Karpas-422 (cell line): ENCODE measurements at regions not wholly inside any gene's neighbourhood (a gene's known extent, or its start where the extent isn't known, plus 50 kb on each side); places are given as distances from the start of the nearest gene placed in this dataset.
"Not testable (repeated sequence)": the region's sequence is repeated elsewhere in the genome, so short reads cannot be mapped to it uniquely, and the experiment has no call there.

ENCODE experiments used
- DNase-seq: peaks from one replicate; pipeline ENCODE4 v3.0.0-alpha.2; 2015
- H2AFZ ChIP-seq: fragments of 200-600 bp; sonication (generic); 2 replicates; pipeline ENCODE4 v1.6.1; 2014; ENCODE audit warnings: antibody characterized with exemption, low read length, mixed read lengths
- H3K27ac ChIP-seq: fragments of 200-600 bp; sonication (generic); 2 replicates; pipeline ENCODE4 v1.5.1; 2014; ENCODE audit warnings: mild to moderate bottlenecking, low read length, moderate library complexity
- H3K27me3 ChIP-seq: fragments of 200-600 bp; sonication (generic); 2 replicates; pipeline ENCODE4 v1.6.1; 2014; ENCODE audit warnings: low read length, mixed read lengths
- H3K36me3 ChIP-seq: fragments of 200-600 bp; sonication (generic); 2 replicates; pipeline ENCODE4 v1.6.1; 2014; ENCODE audit warnings: low read length, mixed read lengths; ENCODE audit not compliant: insufficient read depth
- H3K4me1 ChIP-seq: fragments of 200-600 bp; sonication (generic); 2 replicates; pipeline ENCODE4 v1.6.1; 2014; ENCODE audit warnings: mild to moderate bottlenecking, low read length, mixed read lengths
- H3K4me2 ChIP-seq: fragments of 200-600 bp; sonication (generic); 2 replicates; pipeline ENCODE4 v1.6.1; 2014; ENCODE audit warnings: low read length, low read depth, mild to moderate bottlenecking; ENCODE audit not compliant: poor library complexity, severe bottlenecking
- H3K4me3 ChIP-seq: fragments of 200-600 bp; sonication (generic); 2 replicates; pipeline ENCODE4 v1.5.1; 2014; ENCODE audit warnings: mild to moderate bottlenecking, antibody characterized with exemption, low read length, mixed read lengths
- H3K79me2 ChIP-seq: fragments of 200-600 bp; sonication (generic); 2 replicates; pipeline ENCODE4 v1.6.1; 2014; ENCODE audit warnings: mild to moderate bottlenecking, low read length, mixed read lengths
- H3K9ac ChIP-seq: fragments of 200-600 bp; sonication (generic); 2 replicates; pipeline ENCODE4 v1.6.0; 2014; ENCODE audit warnings: low read length
- H3K9me2 ChIP-seq: fragments of 200-600 bp; sonication (generic), shearing (Covaris generic); replicated peaks from 2 replicates; pipeline ENCODE4 v1.6.0; 2014; ENCODE audit warnings: mild to moderate bottlenecking, low read length, moderate library complexity; ENCODE audit not compliant: insufficient read depth
- H3K9me3 ChIP-seq: fragments of 300-700, 200-600 bp; sonication (generic); 2 replicates; pipeline ENCODE4 v1.6.1; 2014; ENCODE audit warnings: low read length, mixed read lengths
- H4K20me1 ChIP-seq: fragments of 200-600 bp; sonication (generic); 2 replicates; pipeline ENCODE4 v1.6.1; 2014; ENCODE audit warnings: mild to moderate bottlenecking, antibody characterized with exemption, low read length, low read depth; ENCODE audit not compliant: insufficient read depth

DNA sequence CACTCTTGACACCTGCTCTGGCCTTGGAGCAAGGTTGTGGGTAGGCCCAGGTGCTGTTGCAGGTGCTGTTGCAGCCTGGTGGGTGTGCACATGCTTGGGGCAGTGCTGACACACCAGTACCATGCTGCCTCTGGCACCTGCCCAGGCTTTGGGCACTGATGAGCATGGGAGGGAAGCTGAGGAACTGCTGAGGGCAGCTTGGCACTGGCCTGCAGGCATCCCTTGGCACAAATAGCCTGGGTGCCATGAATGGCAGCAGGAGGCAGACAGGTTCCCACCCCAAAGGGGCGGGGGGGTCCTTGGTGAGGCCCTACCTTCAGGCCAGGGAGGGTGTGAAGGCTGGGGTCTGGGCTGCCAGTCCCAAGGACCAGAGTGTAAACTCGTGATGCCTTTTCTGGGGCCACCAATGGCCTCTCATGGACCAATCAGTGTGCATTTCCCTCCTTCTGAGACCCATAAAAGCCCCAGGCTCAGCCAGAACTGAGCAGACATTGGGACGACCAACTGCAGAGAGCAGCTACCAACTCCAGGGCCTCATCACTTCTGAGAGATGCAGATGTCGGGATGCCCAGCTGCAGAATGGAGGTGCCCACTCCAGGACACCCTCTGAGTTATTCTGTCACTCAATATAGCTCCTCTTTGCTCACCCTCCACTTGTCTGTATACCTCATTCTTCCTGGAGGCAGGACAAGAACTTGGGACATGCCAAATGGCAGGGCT lies 547.4 kb downstream of the ZWINT start:
- Histone ChIP-seq H3K27me3 (no peaks in the 10 kb centered on the region), H3K4me3 (no peak overlapping the region), H3K9me2 (no peaks in the 10 kb centered on the region), H3K4me1 (no peaks in the 10 kb centered on the region), H3K9ac (no peak overlapping the region), H3K36me3 (no peaks in the 10 kb centered on the region), H3K27ac (no peak overlapping the region), H2AFZ (no peak overlapping the region), H3K4me2 (no peak overlapping the region), H3K79me2 (no peaks in the 10 kb centered on the region), H3K9me3 (peaks cover 8% of the 10 kb centered on the region), H4K20me1 (no peaks in the 10 kb centered on the region)
- no peak for DNase-seq

DNA sequence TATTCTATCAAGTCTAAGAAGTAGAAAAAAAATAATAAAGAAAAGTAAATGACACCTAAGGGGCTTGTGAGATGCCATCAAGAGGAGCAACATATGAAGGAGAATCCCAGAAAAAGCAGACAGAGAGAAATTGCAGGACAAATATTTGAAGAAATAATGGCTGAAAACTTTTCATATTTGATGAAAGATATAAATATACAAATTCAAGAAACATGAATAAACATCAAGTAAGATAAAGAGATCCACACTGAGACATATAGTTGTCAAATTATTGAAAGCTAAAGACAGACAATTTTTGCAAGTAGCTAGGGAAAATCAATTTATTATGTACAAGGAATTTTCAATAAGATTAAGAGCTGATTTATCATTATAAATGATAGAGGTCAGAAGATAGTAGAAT lies 558.0 kb downstream of the ZWINT start:
- no peak overlapping the region for H3K4me3 ChIP-seq
- peaks cover 13% of the 10 kb centered on the region; the same call in 1 of the 2 replicates for H3K9me3 ChIP-seq
- H3K27me3 ChIP-seq, result no peaks in the 10 kb centered on the region
- no peak overlapping the region for H2AFZ ChIP-seq
- DNase-seq, result no peak
- no peak overlapping the region for H3K4me2 ChIP-seq
- no peaks in the 10 kb centered on the region for H3K79me2 ChIP-seq
- H3K27ac ChIP-seq, result no peak overlapping the region
- H3K9me2 ChIP-seq, result no peaks in the 10 kb centered on the region
- no peaks in the 10 kb centered on the region for H3K36me3 ChIP-seq
- no peaks in the 10 kb centered on the region for H4K20me1 ChIP-seq
- H3K9ac ChIP-seq, result no peak overlapping the region
- no peaks in the 10 kb centered on the region for H3K4me1 ChIP-seq

DNA sequence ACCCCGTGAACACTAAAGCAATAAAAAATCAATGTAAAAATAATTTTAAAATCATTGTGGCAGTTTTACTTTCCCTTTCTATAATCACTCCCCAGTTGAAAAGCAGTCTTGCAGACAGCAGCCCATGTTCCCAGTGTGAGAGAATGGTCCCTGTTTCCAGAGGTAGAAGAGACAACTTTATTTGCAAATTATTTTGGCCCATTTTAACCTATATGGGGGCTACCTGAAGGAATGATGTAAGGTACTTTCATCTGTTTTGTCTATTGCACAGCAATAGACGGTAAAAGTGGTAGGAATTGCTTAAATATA lies 559.8 kb downstream of the ZWINT start:
- H3K4me1 ChIP-seq, result no peaks in the 10 kb centered on the region
- H3K27me3 ChIP-seq, result no peaks in the 10 kb centered on the region
- H3K27ac ChIP-seq, result no peak overlapping the region
- DNase-seq, result no peak
- H3K9ac ChIP-seq, result no peak overlapping the region
- peaks cover 24% of the 10 kb centered on the region; the same call in 1 of the 2 replicates for H3K9me3 ChIP-seq
- H3K4me2 ChIP-seq, result no peak overlapping the region
- no peaks in the 10 kb centered on the region for H3K79me2 ChIP-seq
- no peaks in the 10 kb centered on the region for H4K20me1 ChIP-seq
- no peak overlapping the region for H2AFZ ChIP-seq
- no peak overlapping the region for H3K4me3 ChIP-seq
- no peaks in the 10 kb centered on the region for H3K9me2 ChIP-seq
- no peaks in the 10 kb centered on the region for H3K36me3 ChIP-seq

DNA sequence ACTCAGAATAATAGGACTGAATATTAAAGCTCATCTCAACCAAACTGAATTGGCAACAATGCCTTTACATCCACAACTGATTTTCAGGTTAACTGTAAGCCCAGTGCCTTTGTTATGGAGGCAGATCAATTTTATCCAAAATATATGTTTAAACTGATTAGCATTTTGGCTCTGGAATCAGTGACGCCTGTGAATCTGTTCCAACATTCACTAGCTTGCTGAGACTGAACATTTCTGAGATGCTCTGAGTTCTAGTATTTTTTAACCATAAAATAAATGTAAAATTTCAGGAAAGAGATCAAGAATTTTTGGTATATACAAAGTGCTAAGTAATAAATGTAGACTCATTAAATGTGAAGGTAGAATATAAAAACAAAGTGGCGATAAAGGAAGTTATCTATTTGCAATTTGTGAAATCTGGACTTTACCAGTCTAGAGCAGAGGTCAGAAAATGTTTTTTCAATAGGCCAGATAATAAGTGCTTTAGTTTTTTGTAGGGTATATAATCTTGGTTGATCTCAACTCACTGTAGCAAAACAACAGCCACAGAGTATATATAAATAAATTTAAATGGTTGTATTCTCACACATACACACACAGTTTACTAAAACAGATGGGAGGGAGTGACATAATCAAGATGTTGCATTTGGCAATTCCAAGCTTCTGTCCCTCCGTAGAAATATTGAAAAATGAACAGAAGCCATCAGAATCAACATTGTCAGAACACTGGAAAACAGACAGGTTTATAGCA lies 560.3 kb downstream of the ZWINT start:
- no peak overlapping the region for H3K9ac ChIP-seq
- no peak overlapping the region for H2AFZ ChIP-seq
- DNase-seq, result no peak
- H3K27me3 ChIP-seq, result no peaks in the 10 kb centered on the region
- peaks cover 24% of the 10 kb centered on the region; the same call in 1 of the 2 replicates for H3K9me3 ChIP-seq
- no peak overlapping the region for H3K4me2 ChIP-seq
- no peaks in the 10 kb centered on the region for H4K20me1 ChIP-seq
- H3K36me3 ChIP-seq, result no peaks in the 10 kb centered on the region
- no peaks in the 10 kb centered on the region for H3K4me1 ChIP-seq
- no peak overlapping the region for H3K4me3 ChIP-seq
- no peaks in the 10 kb centered on the region for H3K79me2 ChIP-seq
- H3K9me2 ChIP-seq, result no peaks in the 10 kb centered on the region
- no peak overlapping the region for H3K27ac ChIP-seq

DNA sequence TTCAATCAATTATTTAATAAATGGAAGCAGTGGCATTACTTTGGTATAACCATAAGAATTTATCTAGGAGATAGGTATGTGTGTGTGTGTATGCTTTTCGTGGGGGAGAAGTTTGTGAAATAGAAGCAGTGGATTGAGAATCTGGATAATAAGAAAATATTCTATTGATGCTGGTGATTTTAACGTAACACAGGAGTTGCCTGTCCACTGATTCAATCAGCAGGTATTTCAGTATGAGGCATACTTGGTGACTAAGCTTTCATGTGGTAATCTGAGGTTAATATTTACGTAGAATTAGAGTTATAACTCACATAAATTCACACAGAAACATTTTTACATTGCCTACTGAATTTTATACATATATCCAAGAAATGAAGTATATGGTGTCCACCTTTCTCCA lies 568.0 kb downstream of the ZWINT start:
- Histone ChIP-seq H3K9ac (no peak overlapping the region), H3K4me1 (no peaks in the 10 kb centered on the region), H3K9me2 (no peaks in the 10 kb centered on the region), H3K27me3 (no peaks in the 10 kb centered on the region), H3K79me2 (no peaks in the 10 kb centered on the region), H3K9me3 (peaks cover 18% of the 10 kb centered on the region), H4K20me1 (no peaks in the 10 kb centered on the region), H2AFZ (no peak overlapping the region), H3K4me2 (no peak overlapping the region), H3K4me3 (no peak overlapping the region), H3K27ac (no peak overlapping the region), H3K36me3 (no peaks in the 10 kb centered on the region)
- no peak for DNase-seq

DNA sequence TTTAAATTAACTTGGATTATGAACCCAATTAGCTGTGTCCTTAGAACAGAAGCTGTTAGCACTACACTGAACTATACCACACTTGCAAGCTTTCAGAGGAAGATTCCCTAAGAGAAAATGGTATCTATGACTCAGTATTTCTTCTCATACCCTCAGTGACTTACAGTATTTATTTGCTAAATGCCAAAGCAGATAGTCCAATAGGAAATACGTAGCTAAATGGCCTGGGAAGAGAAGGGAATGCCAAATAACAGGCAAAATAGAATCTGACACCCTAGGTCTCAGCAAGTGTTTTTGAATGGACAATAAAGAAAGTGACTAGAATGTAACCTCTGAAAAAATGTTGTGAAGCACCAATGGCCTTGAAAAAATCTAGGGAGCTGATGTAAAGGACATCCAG lies 570.8 kb downstream of the ZWINT start:
- DNase-seq, H4K20me1 ChIP-seq, H3K9ac ChIP-seq, H3K4me2 ChIP-seq, H3K4me1 ChIP-seq, H3K27me3 ChIP-seq, H2AFZ ChIP-seq, H3K9me2 ChIP-seq, H3K27ac ChIP-seq, H3K79me2 ChIP-seq, H3K36me3 ChIP-seq, H3K4me3 ChIP-seq: not testable (repeated sequence)
- H3K9me3 ChIP-seq, result peaks cover 13% of the 10 kb centered on the region

DNA sequence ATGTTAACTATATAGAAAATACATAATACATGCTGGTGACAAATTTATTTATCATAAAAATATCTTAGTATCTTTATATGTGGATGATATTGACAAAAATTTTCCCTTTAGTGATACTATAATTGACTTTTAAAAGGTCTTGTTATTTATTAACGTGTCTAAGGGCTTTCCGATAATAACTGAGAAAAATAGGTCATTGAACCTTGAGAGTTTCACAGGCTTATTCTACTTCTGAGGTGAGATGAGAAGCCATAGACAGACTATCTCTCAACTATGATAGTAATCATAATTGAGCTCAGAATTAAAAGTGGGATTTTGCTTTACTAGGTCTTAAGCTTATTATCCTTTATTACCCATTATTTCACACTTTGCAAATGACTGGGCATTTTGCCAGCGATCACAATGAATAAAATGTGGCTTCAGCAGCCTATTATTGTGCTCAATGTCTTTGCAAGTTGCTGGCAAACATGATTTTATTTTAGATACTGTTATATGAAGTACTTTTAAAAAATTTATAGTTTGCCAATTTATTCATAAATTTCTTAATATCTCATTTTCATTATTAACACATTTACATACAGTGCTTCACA lies 574.5 kb downstream of the ZWINT start:
- Histone ChIP-seq H4K20me1 (no peaks in the 10 kb centered on the region), H3K27me3 (no peaks in the 10 kb centered on the region), H3K9me2 (no peaks in the 10 kb centered on the region), H2AFZ (no peak overlapping the region), H3K79me2 (no peaks in the 10 kb centered on the region), H3K4me2 (no peak overlapping the region), H3K4me3 (no peak overlapping the region), H3K4me1 (no peaks in the 10 kb centered on the region), H3K9ac (no peak overlapping the region), H3K9me3 (peaks cover 20% of the 10 kb centered on the region), H3K36me3 (no peaks in the 10 kb centered on the region), H3K27ac (no peak overlapping the region)
- DNase-seq, result no peak

DNA sequence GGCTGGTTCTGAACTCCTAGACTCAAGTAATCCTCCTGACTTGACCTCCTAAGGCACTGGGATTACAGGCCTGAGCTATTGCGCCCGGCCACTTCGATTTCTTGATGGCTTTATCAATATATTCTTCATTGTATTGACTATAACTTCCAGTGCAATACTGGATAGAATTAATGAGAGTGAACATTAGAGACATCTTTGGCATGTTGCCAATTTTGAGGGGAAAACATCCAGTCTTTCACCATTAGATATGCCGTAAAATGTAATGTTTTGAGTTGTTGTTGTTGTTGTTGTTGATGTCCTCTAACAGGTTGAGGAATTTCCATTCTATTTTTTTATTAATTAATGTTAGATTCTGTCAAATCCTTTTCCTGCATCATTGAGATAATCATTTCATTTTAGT lies 578.9 kb downstream of the ZWINT start:
- Histone ChIP-seq H3K36me3 (no peaks in the 10 kb centered on the region), H2AFZ (no peak overlapping the region), H3K9me2 (no peaks in the 10 kb centered on the region), H3K4me2 (no peak overlapping the region), H3K9ac (no peak overlapping the region), H4K20me1 (no peaks in the 10 kb centered on the region), H3K27ac (no peak overlapping the region), H3K9me3 (peaks cover 18% of the 10 kb centered on the region), H3K4me3 (no peak overlapping the region), H3K79me2 (no peaks in the 10 kb centered on the region), H3K4me1 (no peaks in the 10 kb centered on the region), H3K27me3 (no peaks in the 10 kb centered on the region)
- DNase-seq, result no peak
